GM21447 (cell line): ENCODE measurements at regions not wholly inside any gene's neighbourhood (a gene's known extent, or its start where the extent isn't known, plus 50 kb on each side); places are given as distances from the start of the nearest gene placed in this dataset.

Source experiments
- ATAC-seq: cut with Tn5 transposase; IDR thresholded peaks from one replicate; pipeline ENCODE4 v1.9.1; 2021; ENCODE audit not compliant: unreplicated experiment

- no peak for ATAC-seq
Measured at GRCh38 chr6:76448109-76448508, 375.6 kb upstream of the IMPG1 start.

DNA sequence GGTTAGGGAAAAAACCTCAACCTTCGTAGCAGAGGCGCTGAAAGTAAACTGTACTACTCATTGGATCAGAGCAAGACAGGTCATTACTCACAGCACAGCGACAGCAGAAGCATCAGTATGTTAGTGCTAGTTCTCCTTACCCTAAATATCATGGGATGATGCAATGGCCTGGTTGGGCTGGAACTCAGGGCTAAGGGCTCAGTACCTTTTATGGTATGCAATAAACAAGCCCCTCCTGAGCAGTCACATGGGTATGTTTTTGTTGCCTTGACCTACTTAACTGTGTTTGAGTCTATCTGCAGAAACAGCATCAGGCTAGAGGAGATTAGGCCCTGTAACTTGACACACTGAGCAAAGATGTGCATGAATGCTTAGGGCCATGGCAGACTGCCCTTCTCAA lies 369.4 kb upstream of the IMPG1 start:
- ATAC-seq, result no peak

GRCh38 chr6:76439811-76440210 lies 367.3 kb upstream of the IMPG1 start:
- no peak for ATAC-seq

GRCh38 chr6:76438768-76439167 lies 366.3 kb upstream of the IMPG1 start:
- no peak for ATAC-seq

DNA sequence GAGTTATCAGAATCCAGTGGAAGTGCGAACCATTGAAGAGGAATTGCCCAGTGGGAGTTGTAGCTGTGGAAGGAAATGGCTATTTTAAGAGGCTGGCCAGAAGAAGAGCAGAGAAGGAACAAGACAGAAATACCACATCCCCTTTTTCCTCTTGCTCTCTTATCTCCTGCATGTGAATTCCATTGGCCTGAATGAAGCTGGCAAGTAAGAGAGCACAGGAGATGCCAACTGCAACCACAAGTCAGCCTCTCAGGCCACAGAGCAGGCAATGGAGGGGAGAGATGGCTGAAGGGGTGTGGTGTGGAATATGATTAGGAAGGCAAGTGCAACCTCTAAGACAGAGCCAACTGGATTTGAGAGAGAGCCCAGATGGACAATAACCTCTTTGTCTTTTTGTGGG lies 362.7 kb upstream of the IMPG1 start:
- no peak for ATAC-seq

DNA sequence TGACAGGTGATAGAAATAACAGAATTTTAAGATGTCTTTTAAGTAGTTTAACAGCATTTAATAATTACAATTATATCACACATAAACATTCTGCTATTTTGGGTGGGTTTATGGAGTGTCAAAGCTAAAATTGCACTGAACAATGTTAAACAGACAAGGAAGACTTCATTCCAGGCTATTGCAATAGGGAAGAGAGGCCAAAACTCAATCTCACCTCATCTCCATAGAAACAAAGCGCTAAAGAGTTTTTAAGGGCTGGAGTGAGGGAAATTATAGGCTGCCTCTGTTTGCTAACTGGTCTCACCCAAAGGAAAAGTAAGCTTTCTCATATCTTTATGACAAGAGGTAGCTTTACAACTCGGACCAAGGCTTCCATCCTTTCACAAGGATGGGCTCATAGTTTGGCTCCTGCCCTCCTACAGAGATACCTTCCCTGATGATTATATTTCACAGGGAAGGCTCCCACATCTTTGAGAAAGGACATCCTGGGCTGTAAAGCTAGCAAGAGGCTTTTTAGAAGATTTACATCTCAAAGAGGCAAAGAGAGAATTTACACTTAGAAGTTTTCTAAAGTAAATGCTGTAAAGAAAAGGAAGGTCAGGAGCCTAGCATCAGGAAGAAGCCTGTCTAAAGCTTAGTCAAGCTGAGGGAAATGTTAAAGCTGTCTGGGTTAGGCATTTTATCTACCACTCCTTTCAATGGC lies 350.2 kb upstream of the IMPG1 start:
- no peak for ATAC-seq

- ATAC-seq, result no peak
Measured at GRCh38 chr6:76420094-76420493, 347.6 kb upstream of the IMPG1 start.

- ATAC-seq, result no peak
Measured at GRCh38 chr6:76418560-76419223, 346.2 kb upstream of the IMPG1 start.

DNA sequence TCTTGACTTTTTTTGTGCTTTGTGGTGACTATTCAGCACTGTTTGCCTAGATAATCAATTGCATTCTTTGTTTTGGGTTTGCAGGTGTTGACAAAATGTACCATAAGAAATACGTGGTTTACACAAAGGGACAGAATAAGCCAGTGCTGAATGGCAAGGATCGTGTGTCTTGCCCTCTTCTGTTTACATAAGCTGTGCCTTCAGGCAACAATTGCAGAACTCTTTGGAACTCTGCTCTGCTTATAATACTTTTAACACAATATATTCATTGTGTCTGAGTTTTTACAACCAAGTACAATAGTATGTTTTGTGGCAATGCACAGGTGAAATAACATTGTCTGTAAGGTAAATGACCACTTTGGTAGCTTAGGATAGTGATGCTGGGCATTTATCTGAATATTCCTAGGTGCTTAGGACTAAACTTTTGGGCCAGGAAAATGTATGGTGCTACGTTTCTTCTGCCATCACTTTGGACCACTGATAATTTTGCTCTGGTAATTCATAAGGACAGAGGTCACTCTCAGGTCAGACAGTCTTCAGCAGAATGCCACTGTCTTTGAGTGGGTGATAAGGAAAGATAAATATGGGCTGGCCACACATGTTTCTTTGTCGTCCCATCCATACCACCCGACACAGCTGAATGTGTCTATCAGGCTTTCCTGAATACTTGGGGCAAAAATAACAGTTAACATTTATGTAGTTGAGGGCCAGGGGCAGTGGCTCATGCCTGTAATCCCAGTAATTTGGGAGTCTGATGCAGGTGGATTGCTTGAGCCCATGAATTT lies 344.6 kb upstream of the IMPG1 start:
- ATAC-seq, result no peak

- ATAC-seq, result no peak
Measured at GRCh38 chr6:76403064-76403463, 330.6 kb upstream of the IMPG1 start.

DNA sequence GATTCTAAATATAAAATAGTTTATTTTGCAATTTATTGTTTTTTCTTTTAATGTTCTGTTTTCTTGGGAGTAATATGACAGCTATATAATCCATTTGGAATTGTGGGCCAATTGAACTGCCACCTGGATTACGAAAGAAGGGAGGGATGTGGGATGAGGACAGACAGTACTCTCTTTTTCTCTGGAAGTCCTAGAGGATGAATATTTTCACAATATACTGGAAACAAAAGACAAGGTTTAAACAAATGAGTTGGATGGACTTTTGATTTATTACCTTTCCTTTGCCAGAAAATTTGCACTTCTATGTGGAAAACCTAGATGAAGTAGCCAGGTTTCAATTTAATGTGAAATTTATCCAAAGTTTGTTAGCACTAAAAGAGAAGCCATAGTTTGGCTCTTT lies 325.5 kb upstream of the IMPG1 start:
- ATAC-seq, result no peak

- ATAC-seq, result no peak
Measured at GRCh38 chr6:76382201-76382600, 309.7 kb upstream of the IMPG1 start.

- no peak for ATAC-seq
Measured at GRCh38 chr6:76381612-76382011, 309.1 kb upstream of the IMPG1 start.

- ATAC-seq, result no peak
Measured at GRCh38 chr6:76351275-76351674, 278.8 kb upstream of the IMPG1 start.

DNA sequence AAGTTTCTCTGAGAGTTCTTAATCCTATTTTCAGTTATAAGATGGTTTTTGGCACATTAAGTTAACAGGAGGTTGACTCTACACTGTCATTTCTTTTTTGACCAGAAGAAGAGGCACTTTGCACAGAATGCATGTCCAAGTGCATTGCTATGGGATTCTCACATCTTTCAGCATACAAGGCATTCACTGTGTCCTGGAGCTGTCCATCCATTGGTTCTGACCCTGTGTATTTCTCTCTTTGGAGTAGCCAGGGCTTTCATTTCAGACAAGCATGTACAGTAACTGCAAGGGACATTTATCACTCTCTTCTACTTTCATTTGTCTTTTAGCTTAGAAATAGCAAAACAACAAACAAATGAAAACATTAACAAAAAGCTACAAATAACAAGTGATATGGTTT lies 275.1 kb upstream of the IMPG1 start:
- no peak for ATAC-seq

GRCh38 chr6:76342611-76343160 lies 270.2 kb upstream of the IMPG1 start:
- ATAC-seq, result no peak

DNA sequence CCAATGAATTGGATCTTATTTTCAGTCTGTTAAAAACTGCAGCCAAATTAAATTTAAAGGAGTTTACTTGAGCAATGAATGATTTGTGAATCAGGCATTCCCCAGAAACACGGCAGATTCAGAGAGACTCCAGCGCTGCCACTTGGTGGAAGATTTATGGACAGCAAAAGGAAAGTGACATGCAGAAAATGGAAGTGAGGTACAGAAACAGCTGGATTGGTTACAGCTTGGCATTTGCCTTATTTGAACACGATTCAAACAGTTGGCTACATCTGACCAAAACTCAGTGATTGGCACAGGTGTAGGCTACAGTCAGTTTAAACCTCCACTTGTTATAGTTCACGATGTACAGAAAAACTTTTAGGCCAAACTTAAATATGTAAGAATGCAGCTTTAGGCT lies 257.6 kb upstream of the IMPG1 start:
- ATAC-seq, result no peak

- no peak for ATAC-seq
Measured at GRCh38 chr6:76326871-76327270, 254.4 kb upstream of the IMPG1 start.
